Natural killer cell (primary cell): ENCODE measurements at regions not wholly inside any gene's neighbourhood (a gene's known extent, or its start where the extent isn't known, plus 50 kb on each side); places are given as distances from the start of the nearest gene placed in this dataset.

Source experiments
- ATAC-seq, 3 donors: fragments of 150-1000 bp in 2 of 3; fragments of 200-7000 bp in 1 of 3; cut with Tn5 transposase; 1 replicate in 1 of 3; 2 replicates in 2 of 3; pipeline ENCODE4 v1.10.0; 2021; ENCODE audit warnings: mild to moderate bottlenecking in 2 of 3, moderate library complexity in 2 of 3
- DNase-seq, 2 donors: peaks; one replicate each; pipeline versions ENCODE4 v3.0.0 to v3.0.0-alpha.2; 2013 to 2021; ENCODE audit warnings: mixed read lengths in 1 of 2
- H3K27ac ChIP-seq: one replicate; pipeline ENCODE4 v1.5.1; 2013; ENCODE audit warnings: mild to moderate bottlenecking, low read length
- H3K27me3 ChIP-seq: one replicate; pipeline ENCODE4 v1.6.1; 2013; ENCODE audit warnings: low read length; ENCODE audit not compliant: control insufficient read depth, insufficient read depth
- H3K36me3 ChIP-seq: one replicate; pipeline ENCODE4 v1.6.1; 2013; ENCODE audit warnings: low read length; ENCODE audit not compliant: control insufficient read depth, insufficient read depth
- H3K4me1 ChIP-seq: one replicate; pipeline ENCODE4 v1.6.1; 2013; ENCODE audit warnings: low read length; ENCODE audit not compliant: control insufficient read depth, insufficient read depth
- H3K4me3 ChIP-seq: one replicate; pipeline ENCODE4 v1.5.1; 2013; ENCODE audit warnings: low read length
- H3K9me3 ChIP-seq: one replicate; pipeline ENCODE4 v1.6.1; 2013; ENCODE audit warnings: low read length; ENCODE audit not compliant: control insufficient read depth, insufficient read depth
- H3K27ac Mint-ChIP-seq, 2 donors: one replicate each; pipeline ENCODE4 v1.8.0; 2022; ENCODE audit warnings: mild to moderate bottlenecking in 2 of 2, mixed read lengths in 2 of 2, moderate library complexity in 1 of 2
- H3K27me3 Mint-ChIP-seq, 2 donors: one replicate each; pipeline ENCODE4 v1.8.0; 2022; ENCODE audit warnings: low read depth in 2 of 2, mixed read lengths in 2 of 2
- H3K36me3 Mint-ChIP-seq: one replicate; pipeline ENCODE4 v1.8.0; 2022; ENCODE audit warnings: mixed read lengths
- H3K4me1 Mint-ChIP-seq, 2 donors: one replicate each; pipeline ENCODE4 v1.8.0; 2022; ENCODE audit warnings: mixed read lengths in 2 of 2
- H3K4me3 Mint-ChIP-seq: one replicate; pipeline ENCODE4 v1.8.0; 2022; ENCODE audit warnings: mild to moderate bottlenecking, moderate library complexity, mixed read lengths
- H3K9me3 Mint-ChIP-seq, 2 donors: one replicate each; pipeline ENCODE4 v1.8.0; 2022; ENCODE audit warnings: mixed read lengths in 2 of 2
- CTCF ChIP-seq: fragments of 200-600 bp; IDR thresholded peaks from one replicate; pipeline ENCODE4 v1.8.0; 2022; ENCODE audit warnings: antibody characterized with exemption
- WGBS: methylation state at CpG from one replicate; pipeline ENCODE4 v1.1.7; 2013; ENCODE audit warnings: missing lambda C conversion rate; ENCODE audit not compliant: insufficient coverage; 5-methylcytosine and 5-hydroxymethylcytosine counted together
- intact Hi-C: fragments of 100-400 bp; cut with micrococcal nuclease; formaldehyde crosslinking; loops from one replicate; pipeline ENCODE4 v1.14.2; 2022

- Mint-ChIP-seq H3K9me3 (peaks cover 0 to 3% of the 10 kb centered on the region in 2 donors), H3K36me3 (no peaks in the 10 kb centered on the region), H3K27ac (no peak overlapping the region), H3K4me3 (no peak overlapping the region), H3K4me1 (no peaks in the 10 kb centered on the region), H3K27me3 (no peaks in the 10 kb centered on the region)
- Histone ChIP-seq H3K27me3 (no peaks in the 10 kb centered on the region), H3K27ac (no peak overlapping the region), H3K9me3 (peaks cover 4% of the 10 kb centered on the region), H3K4me3 (no peak overlapping the region), H3K4me1 (no peaks in the 10 kb centered on the region), H3K36me3 (no peaks in the 10 kb centered on the region)
- ATAC-seq (no peak), DNase-seq (no peak)
- TF ChIP-seq CTCF = no peak
- WGBS = 78% methylated on average over 2 of the region's 2 CpGs
- intact Hi-C loops = no loop called here
Observed at GRCh38 chr10:78197628-78198272, 164.1 kb downstream of the RPS24 start.

DNA sequence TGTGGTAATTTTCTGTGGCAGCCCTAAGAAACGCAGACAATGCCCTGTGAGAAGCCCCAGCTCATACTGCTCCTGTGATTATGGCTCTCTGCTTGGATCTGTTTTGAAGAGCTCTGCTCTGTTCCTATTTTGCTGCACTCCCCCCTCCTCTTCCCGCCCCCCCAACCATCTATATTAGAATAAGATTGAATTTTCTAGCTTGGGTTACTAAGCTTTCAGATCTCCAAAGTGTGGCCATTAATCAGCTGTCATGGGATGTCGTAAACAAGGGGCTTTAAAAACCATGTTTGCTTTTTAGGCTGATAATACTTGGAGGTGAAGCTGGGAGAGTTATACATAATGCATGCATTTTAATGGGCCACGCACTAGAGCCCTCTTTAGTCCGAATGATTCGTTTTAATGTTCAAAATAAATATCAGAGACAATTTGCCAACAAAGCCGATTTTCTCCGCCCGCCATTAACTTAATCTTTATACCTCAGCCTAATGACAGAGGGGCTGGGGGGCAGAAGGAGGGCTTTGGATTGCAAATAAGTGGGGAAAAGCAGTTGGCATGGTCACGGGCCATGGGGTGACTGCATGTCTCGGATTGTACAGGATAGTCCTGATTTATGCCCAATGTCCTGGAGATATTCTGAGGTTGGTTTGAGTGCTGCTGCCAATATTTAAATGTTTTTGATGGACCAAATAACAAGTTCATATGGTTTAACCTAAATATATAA lies 165.5 kb downstream of the RPS24 start:
- H3K4me3 Mint-ChIP-seq = no peak overlapping the region
- TF ChIP-seq CTCF = no peak
- no peaks in the 10 kb centered on the region for H3K9me3 Mint-ChIP-seq

DNA sequence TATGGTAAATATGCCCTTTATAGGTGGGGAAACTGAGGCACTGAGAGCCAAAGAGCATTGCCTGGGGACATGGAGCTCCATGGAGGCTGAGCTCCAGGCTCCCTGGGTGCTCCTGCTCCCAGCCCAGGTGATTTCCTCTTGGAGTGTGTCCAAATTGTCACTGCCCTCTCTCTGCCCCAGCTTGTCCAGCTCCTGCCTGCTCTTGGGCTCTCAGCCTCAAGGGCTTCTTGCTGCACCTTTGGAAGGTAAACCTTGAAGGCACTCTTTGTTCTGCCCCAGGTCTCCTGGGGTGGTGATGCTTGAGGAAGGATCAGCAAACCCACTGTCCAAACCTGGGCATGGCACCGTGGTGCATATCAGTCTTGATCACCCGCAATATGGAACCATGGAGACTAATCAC lies 166.1 kb downstream of the RPS24 start:
- no peaks in the 10 kb centered on the region for H3K27me3 ChIP-seq
- H3K27ac Mint-ChIP-seq = no peak overlapping the region
- H3K4me3 Mint-ChIP-seq = no peak overlapping the region
- H3K36me3 ChIP-seq = no peaks in the 10 kb centered on the region
- 100% methylated on average over 2 of the region's 2 CpGs for WGBS
- H3K27ac ChIP-seq = no peak overlapping the region
- H3K9me3 Mint-ChIP-seq = no peaks in the 10 kb centered on the region
- H3K4me3 ChIP-seq = no peak overlapping the region
- no peaks in the 10 kb centered on the region for H3K9me3 ChIP-seq
- ATAC-seq (no peak), DNase-seq (no peak)
- intact Hi-C loops = no loop called here
- no peaks in the 10 kb centered on the region for H3K36me3 Mint-ChIP-seq
- no peak for TF ChIP-seq CTCF
- no peaks in the 10 kb centered on the region for H3K4me1 ChIP-seq
- H3K27me3 Mint-ChIP-seq = no peaks in the 10 kb centered on the region
- H3K4me1 Mint-ChIP-seq = no peaks in the 10 kb centered on the region

More for the DNA sequence above, 165.5 kb downstream of the RPS24 start:
- no peaks in the 10 kb centered on the region for H3K4me1 ChIP-seq
- H3K9me3 ChIP-seq = no peaks in the 10 kb centered on the region
- Mint-ChIP-seq H3K36me3 (no peaks in the 10 kb centered on the region), H3K27ac (no peak overlapping the region), H3K27me3 (no peaks in the 10 kb centered on the region), H3K4me1 (no peaks in the 10 kb centered on the region)
- WGBS = 79% methylated on average over 8 of the region's 11 CpGs
- no peak overlapping the region for H3K27ac ChIP-seq
- intact Hi-C loops = no loop called here
- H3K4me3 ChIP-seq = no peak overlapping the region
- DNase-seq (no peak), ATAC-seq (no peak)
- no peaks in the 10 kb centered on the region for H3K27me3 ChIP-seq
- H3K36me3 ChIP-seq = no peaks in the 10 kb centered on the region
